CD4-positive, CD25-positive, alpha-beta regulatory T cell (primary cell): ENCODE measurements at regions not wholly inside any gene's neighbourhood (a gene's known extent, or its start where the extent isn't known, plus 50 kb on each side); places are given as distances from the start of the nearest gene placed in this dataset.

Experiments used
- ATAC-seq, 2 donors: fragments of 150-1000 bp; cut with Tn5 transposase; one replicate each; pipeline ENCODE4 v1.10.0; 2021; ENCODE audit warnings: low read depth in 2 of 2, moderate number of reproducible peaks in 2 of 2, moderate library complexity in 1 of 2
- DNase-seq, 3 donors: peaks; one replicate each; pipeline versions ENCODE4 v3.0.0 to v3.0.0-alpha.2; 2012 to 2022; ENCODE audit warnings: mixed read lengths in 1 of 3
- H3K27ac ChIP-seq: one replicate; pipeline ENCODE4 v1.7.0; 2013; ENCODE audit warnings: mild to moderate bottlenecking, low read length; ENCODE audit not compliant: insufficient read depth, poor library complexity, severe bottlenecking
- H3K27me3 ChIP-seq: one replicate; pipeline ENCODE4 v1.7.0; 2013; ENCODE audit warnings: low read length; ENCODE audit not compliant: control insufficient read depth, insufficient read depth
- H3K36me3 ChIP-seq: one replicate; pipeline ENCODE4 v1.7.0; 2013; ENCODE audit warnings: mild to moderate bottlenecking, low read length, moderate library complexity; ENCODE audit not compliant: control insufficient read depth, insufficient read depth
- H3K4me1 ChIP-seq: 2 replicates; pipeline ENCODE4 v1.7.0; 2013; ENCODE audit warnings: mild to moderate bottlenecking, low read length; ENCODE audit not compliant: insufficient read depth, control insufficient read depth, poor library complexity, severe bottlenecking
- H3K4me3 ChIP-seq: one replicate; pipeline ENCODE4 v1.7.0; 2013; ENCODE audit warnings: low read depth, mild to moderate bottlenecking, low read length, moderate library complexity
- H3K9me3 ChIP-seq, 2 experiments: 1 replicate in 1 of 2; 2 replicates in 1 of 2; pipeline ENCODE4 v1.7.0; 2013; ENCODE audit warnings: low read length in 2 of 2, mild to moderate bottlenecking in 1 of 2, moderate library complexity in 1 of 2; ENCODE audit not compliant: control insufficient read depth in 2 of 2
- H3K27ac Mint-ChIP-seq, 3 donors: one replicate each; pipeline ENCODE4 v1.8.0; 2020 to 2022; ENCODE audit warnings: mild to moderate bottlenecking in 3 of 3, mixed read lengths in 3 of 3, moderate library complexity in 2 of 3
- H3K27me3 Mint-ChIP-seq: one replicate; pipeline ENCODE4 v1.8.0; 2022; ENCODE audit warnings: mild to moderate bottlenecking, mixed read lengths
- H3K36me3 Mint-ChIP-seq: one replicate; pipeline ENCODE4 v1.8.0; 2020; ENCODE audit warnings: mixed read lengths
- H3K4me1 Mint-ChIP-seq, 4 donors: one replicate each; pipeline ENCODE4 v1.8.0; 2020 to 2022; ENCODE audit warnings: mixed read lengths in 4 of 4, mild to moderate bottlenecking in 1 of 4
- H3K4me3 Mint-ChIP-seq, 4 donors: one replicate each; pipeline ENCODE4 v1.8.0; 2020 to 2022; ENCODE audit warnings: mild to moderate bottlenecking in 4 of 4, mixed read lengths in 4 of 4, moderate library complexity in 3 of 4
- H3K9me3 Mint-ChIP-seq, 7 donors: one replicate each; pipeline ENCODE4 v1.8.0; 2020 to 2022; ENCODE audit warnings: mixed read lengths in 7 of 7, mild to moderate bottlenecking in 3 of 7, moderate library complexity in 2 of 7

- no peak for DNase-seq
- H3K4me1 ChIP-seq, result no peaks in the 10 kb centered on the region
- H3K36me3 ChIP-seq, result no peaks in the 10 kb centered on the region
- no peak overlapping the region for H3K27ac ChIP-seq
- no peaks in the 10 kb centered on the region for H3K27me3 Mint-ChIP-seq
- peaks cover 0 to 1% (median 0%) of the 10 kb centered on the region in 7 donors for H3K9me3 Mint-ChIP-seq
- H3K4me3 ChIP-seq, result no peak overlapping the region
- no peak overlapping the region for H3K4me3 Mint-ChIP-seq
- H3K9me3 ChIP-seq, result no peaks in the 10 kb centered on the region
- ATAC-seq, result no peak
- no peaks in the 10 kb centered on the region for H3K36me3 Mint-ChIP-seq
- no peak overlapping the region for H3K27ac Mint-ChIP-seq
- H3K27me3 ChIP-seq, result no peaks in the 10 kb centered on the region
- H3K4me1 Mint-ChIP-seq, result no peaks in the 10 kb centered on the region
Observed at GRCh38 chr6:15044146-15044882, 201.6 kb upstream of the JARID2 start.

DNA sequence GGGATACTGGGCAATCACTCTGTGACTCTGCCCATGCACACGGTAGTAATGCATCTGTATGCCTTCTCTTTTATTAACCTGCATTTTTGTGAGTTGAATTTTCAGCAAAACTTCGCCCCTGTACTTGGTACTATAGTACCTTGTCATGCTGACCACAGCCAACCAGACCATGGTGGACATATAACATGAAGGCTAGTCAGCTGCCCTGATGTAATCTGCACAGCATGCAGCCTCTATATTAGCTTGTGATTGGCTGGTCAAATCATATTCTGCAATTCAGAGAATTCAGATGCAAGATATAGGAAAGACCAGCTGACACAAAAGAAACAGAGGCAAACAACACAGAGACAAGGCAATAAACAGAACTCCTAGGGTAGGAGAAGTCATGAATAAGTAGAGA, 200.9 kb upstream of the JARID2 start:
- no peak overlapping the region for H3K4me3 ChIP-seq
- H3K4me3 Mint-ChIP-seq, result no peak overlapping the region
- DNase-seq (no peak), ATAC-seq (no peak)
- no peaks in the 10 kb centered on the region for H3K4me1 ChIP-seq
- no peaks in the 10 kb centered on the region for H3K4me1 Mint-ChIP-seq
- no peaks in the 10 kb centered on the region for H3K9me3 ChIP-seq
- no peaks in the 10 kb centered on the region for H3K27me3 Mint-ChIP-seq
- no peaks in the 10 kb centered on the region for H3K27me3 ChIP-seq
- peaks cover 0 to 1% (median 0%) of the 10 kb centered on the region in 7 donors for H3K9me3 Mint-ChIP-seq
- H3K36me3 ChIP-seq, result no peaks in the 10 kb centered on the region
- no peak overlapping the region for H3K27ac ChIP-seq
- no peak overlapping the region for H3K27ac Mint-ChIP-seq
- H3K36me3 Mint-ChIP-seq, result no peaks in the 10 kb centered on the region

DNA sequence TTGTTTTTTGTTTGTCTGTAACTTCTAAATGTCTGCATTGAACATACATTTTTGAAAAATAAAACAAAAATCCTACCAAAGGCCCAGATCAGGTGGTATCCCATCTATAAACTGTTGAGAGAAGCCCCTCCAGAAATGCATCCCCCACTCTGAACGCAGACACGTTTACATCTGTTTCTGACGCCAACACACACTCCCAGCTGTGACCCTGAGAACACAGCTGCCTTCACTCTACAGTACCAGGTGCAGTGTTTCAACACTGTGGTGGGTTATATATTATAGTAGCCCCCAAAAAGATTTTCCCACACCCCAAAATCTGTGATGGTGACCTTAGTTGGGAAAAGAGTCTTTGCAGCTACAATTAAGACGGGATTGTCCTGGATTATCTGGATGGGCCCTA, 199.1 kb upstream of the JARID2 start:
- Histone ChIP-seq H3K4me3 (no peak overlapping the region), H3K36me3 (no peaks in the 10 kb centered on the region), H3K4me1 (no peaks in the 10 kb centered on the region), H3K27me3 (no peaks in the 10 kb centered on the region), H3K9me3 (no peaks in the 10 kb centered on the region), H3K27ac (no peak overlapping the region)
- no peak overlapping the region for H3K27ac Mint-ChIP-seq
- H3K36me3 Mint-ChIP-seq, result no peaks in the 10 kb centered on the region
- ATAC-seq, result no peak
- H3K9me3 Mint-ChIP-seq, result peaks cover 0 to 1% (median 0%) of the 10 kb centered on the region in 7 donors
- DNase-seq, result no peak
- H3K27me3 Mint-ChIP-seq, result peaks cover 4% of the 10 kb centered on the region
- no peaks in the 10 kb centered on the region for H3K4me1 Mint-ChIP-seq
- no peak overlapping the region for H3K4me3 Mint-ChIP-seq

DNA sequence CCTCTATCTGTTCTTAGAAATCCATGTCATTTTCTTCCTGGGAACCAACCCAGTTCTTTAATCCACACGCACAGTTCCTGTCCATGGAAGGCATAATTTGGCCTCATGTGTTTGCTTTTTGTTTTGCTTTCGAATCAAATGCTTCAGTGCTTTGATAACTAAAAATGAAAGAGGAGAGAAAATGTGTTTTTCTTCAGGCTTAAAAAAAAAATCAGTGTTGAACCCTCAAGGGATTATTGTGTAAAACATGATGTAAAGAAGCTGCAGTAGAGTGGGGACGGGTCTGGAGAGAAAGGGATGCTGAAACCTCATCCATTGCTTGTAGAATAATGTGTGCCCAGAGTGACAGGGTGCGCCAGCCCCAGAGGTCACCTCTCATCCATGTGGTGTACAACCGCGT, 197.5 kb upstream of the JARID2 start:
- no peaks in the 10 kb centered on the region for H3K36me3 Mint-ChIP-seq
- Histone ChIP-seq H3K4me1 (no peaks in the 10 kb centered on the region), H3K27me3 (no peaks in the 10 kb centered on the region), H3K4me3 (no peak overlapping the region), H3K27ac (no peak overlapping the region), H3K36me3 (no peaks in the 10 kb centered on the region), H3K9me3 (no peaks in the 10 kb centered on the region)
- no peak overlapping the region for H3K4me3 Mint-ChIP-seq
- no peaks in the 10 kb centered on the region for H3K4me1 Mint-ChIP-seq
- DNase-seq (no peak), ATAC-seq (no peak)
- no peak overlapping the region for H3K27ac Mint-ChIP-seq
- H3K27me3 Mint-ChIP-seq, result peaks cover 4% of the 10 kb centered on the region
- peaks cover 0 to 1% (median 0%) of the 10 kb centered on the region in 7 donors for H3K9me3 Mint-ChIP-seq

DNA sequence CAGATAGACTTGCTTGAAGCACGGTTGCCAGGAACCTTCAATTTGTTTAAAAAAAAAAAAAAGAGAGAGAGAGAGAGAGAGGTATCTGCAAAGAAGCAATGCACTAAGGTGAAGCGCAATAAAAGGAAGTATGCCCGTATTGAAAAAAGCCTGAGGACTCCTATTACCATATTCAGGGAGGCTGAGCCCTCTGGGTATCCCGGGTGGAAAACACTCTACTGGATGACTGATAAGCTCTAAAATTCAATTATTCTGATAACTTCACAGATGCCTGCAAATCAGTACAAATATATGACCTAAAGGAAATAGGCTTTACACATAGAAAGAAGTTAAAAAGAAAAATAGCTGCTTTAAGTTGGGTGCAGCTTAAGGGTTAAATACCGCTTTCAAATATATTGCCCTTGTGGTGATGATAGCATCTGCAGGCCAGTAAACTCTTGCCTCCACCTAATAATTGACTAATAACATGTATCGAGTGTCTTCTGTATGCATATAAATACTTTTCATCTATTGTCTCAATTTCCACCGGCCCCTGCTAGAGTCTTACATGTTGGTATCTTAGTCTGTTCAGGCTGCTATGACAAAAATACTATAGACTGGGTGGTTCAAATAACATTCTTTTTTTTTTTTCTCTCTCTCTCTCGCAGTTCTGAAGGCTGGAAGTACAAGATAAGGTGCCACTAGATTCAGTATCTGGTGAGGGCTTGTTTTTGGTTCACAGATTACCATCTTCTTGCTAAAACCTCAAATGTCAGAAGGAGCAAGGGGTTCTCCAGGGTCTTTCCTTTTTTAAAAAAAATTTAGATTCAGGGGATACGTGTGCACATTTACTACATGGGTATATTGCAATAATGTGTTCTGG, 187.4 kb upstream of the JARID2 start:
- Mint-ChIP-seq H3K9me3 (peaks cover 0 to 4% (median 0%) of the 10 kb centered on the region in 7 donors), H3K27ac (no peak overlapping the region), H3K27me3 (no peaks in the 10 kb centered on the region), H3K36me3 (no peaks in the 10 kb centered on the region), H3K4me1 (no peaks in the 10 kb centered on the region), H3K4me3 (no peak overlapping the region)
- H3K36me3 ChIP-seq, result no peaks in the 10 kb centered on the region
- DNase-seq, result no peak
- no peaks in the 10 kb centered on the region for H3K9me3 ChIP-seq
- no peak for ATAC-seq
- H3K27me3 ChIP-seq, result no peaks in the 10 kb centered on the region
- H3K4me3 ChIP-seq, result no peak overlapping the region
- H3K4me1 ChIP-seq, result no peaks in the 10 kb centered on the region
- H3K27ac ChIP-seq, result no peak overlapping the region

DNA sequence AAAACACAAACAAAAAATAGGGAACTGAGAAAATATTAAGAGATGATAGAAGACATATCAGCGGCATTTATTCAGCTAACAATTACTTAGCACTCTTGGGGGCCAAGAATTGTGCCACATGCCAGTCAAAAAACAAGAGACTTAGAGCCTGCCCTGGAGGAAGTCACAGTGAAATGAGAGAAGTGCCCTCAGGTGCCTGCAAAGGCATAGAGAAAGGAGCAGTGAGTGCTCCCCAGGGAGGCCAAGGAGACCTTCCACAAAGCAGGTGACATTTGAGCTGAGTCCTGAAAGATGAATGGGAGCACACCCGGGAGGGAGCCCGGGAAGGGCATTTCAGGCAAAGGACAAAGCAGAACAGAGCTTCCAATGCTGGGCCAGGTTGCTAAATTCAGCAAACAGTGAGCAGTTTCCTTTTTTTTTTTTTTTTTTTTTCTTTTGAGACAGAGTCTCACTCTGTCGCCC, 184.7 kb upstream of the JARID2 start:
- Histone ChIP-seq H3K4me3 (no peak overlapping the region), H3K4me1 (no peaks in the 10 kb centered on the region), H3K9me3 (no peaks in the 10 kb centered on the region), H3K27ac (no peak overlapping the region), H3K27me3 (no peaks in the 10 kb centered on the region), H3K36me3 (no peaks in the 10 kb centered on the region)
- no peaks in the 10 kb centered on the region for H3K27me3 Mint-ChIP-seq
- ATAC-seq (no peak), DNase-seq (no peak)
- H3K36me3 Mint-ChIP-seq, result no peaks in the 10 kb centered on the region
- H3K4me1 Mint-ChIP-seq, result no peaks in the 10 kb centered on the region
- peaks cover 0 to 4% (median 0%) of the 10 kb centered on the region in 7 donors for H3K9me3 Mint-ChIP-seq
- H3K4me3 Mint-ChIP-seq, result no peak overlapping the region
- H3K27ac Mint-ChIP-seq, result no peak overlapping the region

DNA sequence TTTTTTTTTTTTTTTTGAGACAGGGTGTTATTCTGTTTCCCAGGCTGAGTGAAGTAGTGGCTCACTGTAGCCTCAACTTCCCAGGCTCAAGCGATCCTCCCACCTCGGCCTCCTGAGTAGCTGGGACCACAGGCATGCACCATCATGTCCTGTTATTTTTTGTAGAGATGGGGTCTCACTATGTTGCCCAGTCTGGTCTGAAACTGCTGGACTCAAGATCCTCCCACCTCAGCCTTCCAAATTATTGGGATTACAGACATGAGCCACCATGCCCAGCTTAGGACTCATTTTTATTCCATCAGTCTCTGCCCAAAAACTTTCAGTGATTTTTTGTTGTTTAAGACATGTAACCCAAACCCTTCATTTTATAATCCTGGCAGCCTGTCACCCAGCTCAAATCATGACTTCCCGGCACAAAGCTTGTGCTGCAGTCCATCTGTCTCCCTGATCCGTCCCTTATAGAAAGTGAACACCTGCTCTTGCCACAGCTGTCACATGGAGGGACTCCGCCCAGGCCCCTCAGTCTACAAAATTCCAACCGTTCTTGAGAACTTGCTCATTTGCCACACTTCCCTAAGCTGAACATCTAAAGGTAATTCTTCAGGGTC, 183.9 kb upstream of the JARID2 start:
- Mint-ChIP-seq H3K36me3 (no peaks in the 10 kb centered on the region), H3K27ac (no peak overlapping the region), H3K9me3 (peaks cover 0 to 3% (median 0%) of the 10 kb centered on the region in 7 donors), H3K4me1 (no peaks in the 10 kb centered on the region), H3K4me3 (no peak overlapping the region), H3K27me3 (no peaks in the 10 kb centered on the region)
- DNase-seq (no peak), ATAC-seq (no peak)
- Histone ChIP-seq H3K27ac (no peak overlapping the region), H3K4me3 (no peak overlapping the region), H3K27me3 (no peaks in the 10 kb centered on the region), H3K36me3 (no peaks in the 10 kb centered on the region), H3K4me1 (no peaks in the 10 kb centered on the region), H3K9me3 (no peaks in the 10 kb centered on the region)
